H9 (cell line): ENCODE measurements at regions not wholly inside any gene's neighbourhood (a gene's known extent, or its start where the extent isn't known, plus 50 kb on each side); places are given as distances from the start of the nearest gene placed in this dataset.
A peak's percentile ranks its signal among the peaks of the same experiment; 100 is the strongest.

Experiments
- DNase-seq: peaks from one replicate; pipeline ENCODE4 v3.0.0-alpha.2; 2017
- H2AFZ ChIP-seq: one replicate; pipeline ENCODE4 v1.6.1; 2013; ENCODE audit warnings: mild to moderate bottlenecking, low read length, control low read depth, moderate library complexity
- H2AK5ac ChIP-seq: 2 replicates; pipeline ENCODE4 v1.6.1; 2013; ENCODE audit warnings: low read length, control low read depth, mixed read lengths; ENCODE audit not compliant: insufficient read length
- H2BK120ac ChIP-seq: one replicate; pipeline ENCODE4 v1.6.1; 2013; ENCODE audit warnings: low read depth, mild to moderate bottlenecking, low read length, control low read depth, inconsistent platforms; ENCODE audit not compliant: poor library complexity, severe bottlenecking
- H2BK12ac ChIP-seq: 2 replicates; pipeline ENCODE4 v1.6.1; 2013; ENCODE audit warnings: low read length, control low read depth, mixed read lengths, low read depth; ENCODE audit not compliant: insufficient read length
- H2BK15ac ChIP-seq: 2 replicates; pipeline ENCODE4 v1.6.1; 2013; ENCODE audit warnings: low read depth, low read length, control low read depth
- H2BK20ac ChIP-seq: one replicate; pipeline ENCODE4 v1.6.1; 2013; ENCODE audit warnings: low read depth, mild to moderate bottlenecking, low read length, control low read depth, inconsistent platforms; ENCODE audit not compliant: poor library complexity, severe bottlenecking
- H2BK5ac ChIP-seq: 2 replicates; pipeline ENCODE4 v1.6.1; 2013; ENCODE audit warnings: low read length, control low read depth, mixed read lengths; ENCODE audit not compliant: insufficient read length
- H3K14ac ChIP-seq: 2 replicates; pipeline ENCODE4 v1.6.1; 2013; ENCODE audit warnings: low read length, control low read depth; ENCODE audit not compliant: insufficient read depth
- H3K18ac ChIP-seq: 2 replicates; pipeline ENCODE4 v1.6.1; 2013; ENCODE audit warnings: low read depth, mild to moderate bottlenecking, mixed read lengths, low read length, control low read depth; ENCODE audit not compliant: insufficient read length
- H3K23ac ChIP-seq: 2 replicates; pipeline ENCODE4 v1.6.1; 2013; ENCODE audit warnings: low read length, control low read depth, mixed read lengths, low read depth; ENCODE audit not compliant: insufficient read length
- H3K23me2 ChIP-seq: 2 replicates; pipeline ENCODE4 v1.6.1; 2013; ENCODE audit warnings: low read depth, mild to moderate bottlenecking, mixed read lengths, low read length, control low read depth; ENCODE audit not compliant: insufficient read length, poor library complexity, severe bottlenecking
- H3K27ac ChIP-seq: 2 replicates; pipeline ENCODE4 v1.5.1; 2013; ENCODE audit warnings: low read length, control low read depth, mixed read lengths, low read depth; ENCODE audit not compliant: insufficient read length
- H3K27me3 ChIP-seq: 2 replicates; pipeline ENCODE4 v1.6.1; 2013; ENCODE audit warnings: low read length, control low read depth, inconsistent platforms; ENCODE audit not compliant: insufficient read depth
- H3K4ac ChIP-seq: 2 replicates; pipeline ENCODE4 v1.6.1; 2013; ENCODE audit warnings: low read depth, mild to moderate bottlenecking, control low read depth, inconsistent platforms, low read length, moderate library complexity
- H3K4me1 ChIP-seq: 2 replicates; pipeline ENCODE4 v1.6.1; 2013; ENCODE audit warnings: low read length, control low read depth, inconsistent platforms; ENCODE audit not compliant: insufficient read depth
- H3K4me2 ChIP-seq: 2 replicates; pipeline ENCODE4 v1.6.1; 2013; ENCODE audit warnings: low read length, control low read depth, mixed read lengths; ENCODE audit not compliant: insufficient read length, insufficient read depth
- H3K56ac ChIP-seq: 2 replicates; pipeline ENCODE4 v1.6.1; 2013; ENCODE audit warnings: low read depth, mild to moderate bottlenecking, mixed read lengths, low read length, control low read depth; ENCODE audit not compliant: insufficient read length
- H3K79me1 ChIP-seq: 2 replicates; pipeline ENCODE4 v1.6.1; 2013; ENCODE audit warnings: low read depth, mild to moderate bottlenecking, moderate library complexity, low read length, control low read depth, inconsistent platforms; ENCODE audit not compliant: insufficient read depth, poor library complexity, severe bottlenecking
- H3K79me2 ChIP-seq: 2 replicates; pipeline ENCODE4 v1.6.1; 2013; ENCODE audit warnings: low read length, control low read depth, inconsistent platforms; ENCODE audit not compliant: insufficient read depth
- H3K9ac ChIP-seq: 2 replicates; pipeline ENCODE4 v1.6.1; 2013; ENCODE audit warnings: low read length, control low read depth, mixed read lengths; ENCODE audit not compliant: insufficient read length; ENCODE audit errors: extremely low read depth
- H3K9me3 ChIP-seq: one replicate; pipeline ENCODE4 v1.6.1; 2013; ENCODE audit warnings: low read depth, low read length, inconsistent platforms; ENCODE audit not compliant: control insufficient read depth
- H3T11ph ChIP-seq: one replicate; pipeline ENCODE4 v1.6.1; 2013; ENCODE audit warnings: mild to moderate bottlenecking, low read length, control low read depth, inconsistent platforms
- H4K20me1 ChIP-seq: one replicate; pipeline ENCODE4 v1.6.1; 2013; ENCODE audit not compliant: control insufficient read depth, insufficient read length, insufficient read depth
- H4K5ac ChIP-seq: 2 replicates; pipeline ENCODE4 v1.6.1; 2013; ENCODE audit warnings: low read depth, mild to moderate bottlenecking, mixed read lengths, low read length, control low read depth; ENCODE audit not compliant: insufficient read length
- H4K8ac ChIP-seq: replicated peaks from 2 replicates; pipeline ENCODE4 v1.6.1; 2013; ENCODE audit warnings: low read length, control low read depth, mixed read lengths, low read depth; ENCODE audit not compliant: insufficient read length
- H4K91ac ChIP-seq: 2 replicates; pipeline ENCODE4 v1.6.1; 2013; ENCODE audit warnings: low read depth, mild to moderate bottlenecking, moderate library complexity, mixed read lengths, low read length, control low read depth; ENCODE audit not compliant: insufficient read length
- H3K27ac Mint-ChIP-seq, 3 experiments: 2 replicates in 2 of 3; 3 replicates in 1 of 3; pipeline ENCODE4 v1.8.0; 2020 to 2021; ENCODE audit warnings: mixed read lengths in 3 of 3, mild to moderate bottlenecking in 1 of 3, moderate library complexity in 1 of 3
- H3K27me3 Mint-ChIP-seq: 2 replicates; pipeline ENCODE4 v1.8.0; 2021; ENCODE audit warnings: low read depth, mild to moderate bottlenecking, moderate library complexity, mixed read lengths
- H3K36me3 Mint-ChIP-seq, 3 experiments: 2 replicates in 2 of 3; 3 replicates in 1 of 3; pipeline ENCODE4 v1.8.0; 2020 to 2021; ENCODE audit warnings: low read depth in 3 of 3, mixed read lengths in 3 of 3; ENCODE audit not compliant: insufficient read depth in 1 of 3
- H3K4me1 Mint-ChIP-seq, 2 experiments: 2 replicates each; pipeline ENCODE4 v1.8.0; 2020; ENCODE audit warnings: mixed read lengths in 2 of 2
- H3K4me3 Mint-ChIP-seq, 2 experiments: 2 replicates in 1 of 2; 3 replicates in 1 of 2; pipeline ENCODE4 v1.8.0; 2020 to 2021; ENCODE audit warnings: mild to moderate bottlenecking in 2 of 2, mixed read lengths in 2 of 2, moderate library complexity in 1 of 2
- H3K9me3 Mint-ChIP-seq, 2 experiments: 2 replicates in 1 of 2; 3 replicates in 1 of 2; pipeline ENCODE4 v1.8.0; 2020; ENCODE audit warnings: mild to moderate bottlenecking in 2 of 2, mixed read lengths in 2 of 2, moderate library complexity in 1 of 2
- WGBS: extraction: QIAGEN DNeasy Blood & Tissue Kit; methylation state at CpG from one replicate; pipeline ENCODE4 v1.1.7; 2013; ENCODE audit warnings: missing lambda C conversion rate, low lambda C conversion rate, mixed read lengths; ENCODE audit not compliant: insufficient read length; ENCODE audit errors: extremely low coverage; 5-methylcytosine and 5-hydroxymethylcytosine counted together
- TF ChIP-seq, protein P1 (sequence below): fragments of 200-600 bp; sonication (generic); conservative IDR thresholded peaks from 3 replicates; pipeline ENCODE4 v1.8.0; 2021; ENCODE audit warnings: antibody characterized with exemption, mild to moderate bottlenecking

DNA sequence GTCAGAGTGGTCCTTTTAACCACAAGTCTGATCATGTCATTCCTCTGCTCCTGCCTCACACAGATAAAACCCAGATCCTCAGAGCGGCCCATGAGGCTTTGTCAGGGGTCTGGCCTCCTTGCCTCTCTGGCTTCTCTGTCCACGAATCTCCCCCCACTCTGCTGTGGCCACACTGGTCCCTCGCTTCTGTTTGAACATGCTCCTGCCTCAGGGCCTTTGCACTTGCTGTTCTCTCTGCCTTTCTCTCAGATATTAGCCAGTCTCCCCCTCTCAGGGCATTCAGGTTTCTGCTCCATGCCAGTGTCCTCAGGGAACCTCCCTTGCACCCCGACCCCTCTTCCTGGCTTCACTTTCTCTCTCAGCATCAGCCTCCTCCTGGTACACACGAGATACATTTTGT lies 518.5 kb downstream of the PREX1 start:
- Histone ChIP-seq H2BK15ac (no peak overlapping the region), H2AK5ac (no peak overlapping the region), H3K56ac (no peak overlapping the region), H2BK120ac (no peak overlapping the region), H3K79me1 (no peaks in the 10 kb centered on the region), H3K9me3 (no peaks in the 10 kb centered on the region), H3K4me2 (no peak overlapping the region), H3K23ac (no peak overlapping the region), H3K4ac (no peak overlapping the region), H2AFZ (no peak overlapping the region), H3K4me1 (no peaks in the 10 kb centered on the region), H3K27ac (no peak overlapping the region), H2BK12ac (no peak overlapping the region), H3K23me2 (no peaks in the 10 kb centered on the region), H3T11ph (no peak overlapping the region), H3K14ac (no peak overlapping the region), H3K9ac (no peak overlapping the region), H4K20me1 (no peaks in the 10 kb centered on the region), H3K18ac (no peak overlapping the region), H4K5ac (no peak overlapping the region), H4K8ac (no peak overlapping the region), H4K91ac (no peak overlapping the region), H3K27me3 (no peaks in the 10 kb centered on the region), H2BK20ac (no peak overlapping the region), H3K79me2 (no peaks in the 10 kb centered on the region), H2BK5ac (no peak overlapping the region)
- no CpG with 5 or more reads among the region's 5 CpGs for WGBS
- Mint-ChIP-seq H3K36me3 (peaks cover 0 to 4% (median 0%) of the 10 kb centered on the region in 3 experiments; a peak in 1 of 7 replicates), H3K27me3 (peaks cover 4% of the 10 kb centered on the region; the same call in 1 of the 2 replicates), H3K4me1 (peaks cover 23 to 26% of the 10 kb centered on the region in 2 experiments), H3K4me3 (no peak overlapping the region; a peak in 1 of 5 replicates), H3K9me3 (no peaks in the 10 kb centered on the region; a peak in 1 of 5 replicates), H3K27ac (peak overlapping the region in 2 of 3 experiments; percentile 55 to 76; a peak in 3 of 7 replicates)
- DNase-seq, result no peak
- TF ChIP-seq, protein P1, sequence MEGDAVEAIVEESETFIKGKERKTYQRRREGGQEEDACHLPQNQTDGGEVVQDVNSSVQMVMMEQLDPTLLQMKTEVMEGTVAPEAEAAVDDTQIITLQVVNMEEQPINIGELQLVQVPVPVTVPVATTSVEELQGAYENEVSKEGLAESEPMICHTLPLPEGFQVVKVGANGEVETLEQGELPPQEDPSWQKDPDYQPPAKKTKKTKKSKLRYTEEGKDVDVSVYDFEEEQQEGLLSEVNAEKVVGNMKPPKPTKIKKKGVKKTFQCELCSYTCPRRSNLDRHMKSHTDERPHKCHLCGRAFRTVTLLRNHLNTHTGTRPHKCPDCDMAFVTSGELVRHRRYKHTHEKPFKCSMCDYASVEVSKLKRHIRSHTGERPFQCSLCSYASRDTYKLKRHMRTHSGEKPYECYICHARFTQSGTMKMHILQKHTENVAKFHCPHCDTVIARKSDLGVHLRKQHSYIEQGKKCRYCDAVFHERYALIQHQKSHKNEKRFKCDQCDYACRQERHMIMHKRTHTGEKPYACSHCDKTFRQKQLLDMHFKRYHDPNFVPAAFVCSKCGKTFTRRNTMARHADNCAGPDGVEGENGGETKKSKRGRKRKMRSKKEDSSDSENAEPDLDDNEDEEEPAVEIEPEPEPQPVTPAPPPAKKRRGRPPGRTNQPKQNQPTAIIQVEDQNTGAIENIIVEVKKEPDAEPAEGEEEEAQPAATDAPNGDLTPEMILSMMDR, result no peak
